H1 (cell line): ENCODE measurements at regions not wholly inside any gene's neighbourhood (a gene's known extent, or its start where the extent isn't known, plus 50 kb on each side); places are given as distances from the start of the nearest gene placed in this dataset.

ENCODE experiments used
- BCL11A ChIP-seq, 2 experiments: IDR thresholded peaks; one replicate each; pipeline ENCODE4 v1.6.1; 2011; ENCODE audit warnings: low read depth in 2 of 2, low read length in 2 of 2, mild to moderate bottlenecking in 2 of 2
- CBX5 ChIP-seq: fragments of 300-800, 300-1000 bp; sonication (generic); IDR thresholded peaks from 2 replicates; pipeline ENCODE4 v1.7.1; 2016; ENCODE audit warnings: antibody characterized with exemption, low read length, low read depth
- CHD7 ChIP-seq: fragments of 300-600 bp; sonication (generic); IDR thresholded peaks from 2 replicates; pipeline ENCODE4 v1.7.1; 2012; ENCODE audit warnings: low read length, moderate library complexity, mild to moderate bottlenecking, inconsistent platforms; ENCODE audit not compliant: insufficient replicate concordance
- EP300 ChIP-seq, 2 experiments: IDR thresholded peaks; 1 replicate in 1 of 2; 2 replicates in 1 of 2; pipeline ENCODE4 v1.6.1; 2011 to 2012; ENCODE audit warnings: low read depth in 2 of 2, low read length in 2 of 2, mild to moderate bottlenecking in 2 of 2, borderline replicate concordance in 1 of 2, inconsistent platforms in 1 of 2, moderate library complexity in 1 of 2
- POU5F1 ChIP-seq: IDR thresholded peaks from 2 replicates; pipeline ENCODE4 v1.6.1; 2011; ENCODE audit warnings: low read depth, mild to moderate bottlenecking, low read length, moderate library complexity
- TAF7 ChIP-seq: optimal IDR thresholded peaks from 2 replicates; pipeline ENCODE3; 2011; ENCODE audit warnings: low read depth, mild to moderate bottlenecking, inconsistent platforms, low read length, moderate library complexity, borderline replicate concordance
- TEAD4 ChIP-seq: IDR thresholded peaks from 2 replicates; pipeline ENCODE4 v1.6.1; 2012; ENCODE audit warnings: low read depth, low read length, inconsistent platforms, mixed read lengths

- TF ChIP-seq CHD7 (no peak), TAF7 (no peak), EP300 (IDR thresholded peaks at IDR 0.05; ENCODE audit: borderline replicate concordance in 1 of 2, low read depth in 2 of 2, low read length in 2 of 2) (no peak), BCL11A (IDR thresholded peaks at IDR 0.05; ENCODE audit: low read depth in 2 of 2, low read length in 2 of 2) (no peak), CBX5 (no peak), TEAD4 (no peak), POU5F1 (no peak)
Observed at GRCh38 chr1:181936269-181936668, 125.2 kb downstream of the ZNF648 start (continued).
